PC-9 (cell line): ENCODE measurements at regions not wholly inside any gene's neighbourhood (a gene's known extent, or its start where the extent isn't known, plus 50 kb on each side); places are given as distances from the start of the nearest gene placed in this dataset.

ENCODE experiments used
- BruUV-seq: library from RNA; stranded (reverse); fragments of 400-500 nt; replicated peaks from 2 replicates; lab custom pipeline; 2021; lab: Mats Ljungman, UMichigan
- CTCF ChIA-PET: fragments of 300-600 bp; sonication (Branson Sonifier 250); formaldehyde crosslinking; loops from one replicate; lab custom pipeline; 2022; ENCODE audit warnings: antibody characterized with exemption; lab: Charles Lee
- POLR2A ChIA-PET: fragments of 300-600 bp; sonication (Branson Sonifier 250); formaldehyde crosslinking; loops from one replicate; lab custom pipeline; 2022; ENCODE audit warnings: antibody characterized with exemption; ENCODE audit not compliant: unreplicated experiment; lab: Charles Lee
- DNase-seq, 2 experiments: peaks; one replicate each; pipeline versions ENCODE4 v3.0.0 to v3.0.0-alpha.2; 2015 to 2022; ENCODE audit warnings: mixed read lengths in 1 of 2
- H2AFZ ChIP-seq: fragments of 200-600 bp; sonication (generic); 2 replicates; pipeline ENCODE4 v1.8.1; 2017; ENCODE audit warnings: antibody characterized with exemption
- H3F3A ChIP-seq: fragments of 200-600 bp; sonication (generic); 2 replicates; pipeline ENCODE4 v1.8.1; 2017; ENCODE audit warnings: antibody characterized with exemption, mild to moderate bottlenecking, low read depth; ENCODE audit not compliant: insufficient read depth
- H3K27ac ChIP-seq: fragments of 200-600 bp; sonication (generic); 2 replicates; pipeline ENCODE4 v1.6.1; 2016; ENCODE audit warnings: mixed run types
- H3K27me3 ChIP-seq: fragments of 200-600 bp; sonication (generic); 2 replicates; pipeline ENCODE4 v1.6.1; 2016; ENCODE audit warnings: low read depth, mixed run types; ENCODE audit not compliant: insufficient read depth
- H3K36me3 ChIP-seq: fragments of 200-600 bp; sonication (generic); 2 replicates; pipeline ENCODE4 v1.6.1; 2016; ENCODE audit warnings: low read depth, mixed run types
- H3K4me1 ChIP-seq: fragments of 200-600 bp; sonication (generic); replicated peaks from 2 replicates; pipeline ENCODE4 v1.6.1; 2016; ENCODE audit warnings: mixed run types; ENCODE audit not compliant: insufficient read depth
- H3K4me2 ChIP-seq: fragments of 200-600 bp; sonication (generic); 2 replicates; pipeline ENCODE4 v1.6.1; 2017; ENCODE audit warnings: mixed run types
- H3K4me3 ChIP-seq: fragments of 200-600 bp; sonication (generic); 2 replicates; pipeline ENCODE4 v1.6.1; 2016; ENCODE audit warnings: mixed run types
- H3K79me2 ChIP-seq: fragments of 200-600 bp; sonication (generic); 2 replicates; pipeline ENCODE4 v1.6.1; 2017; ENCODE audit warnings: low read depth, mixed run types
- H3K9me2 ChIP-seq: fragments of 200-600 bp; sonication (generic); 2 replicates; pipeline ENCODE4 v1.8.1; 2017; ENCODE audit warnings: mild to moderate bottlenecking; ENCODE audit not compliant: insufficient read depth
- H3K9me3 ChIP-seq: fragments of 200-600 bp; sonication (generic); 2 replicates; pipeline ENCODE4 v1.8.1; 2016; ENCODE audit warnings: low read depth; ENCODE audit not compliant: insufficient read depth
- H4K20me1 ChIP-seq: fragments of 200-600 bp; sonication (generic); 2 replicates; pipeline ENCODE4 v1.8.1; 2017; ENCODE audit not compliant: insufficient read depth
- CTCF ChIP-seq: fragments of 200-600 bp; sonication (generic); conservative IDR thresholded peaks from 2 replicates; pipeline ENCODE4 v1.6.1; 2017; ENCODE audit warnings: mixed run types, antibody characterized with exemption, mild to moderate bottlenecking, moderate library complexity
- EZH2 ChIP-seq: fragments of 200-600 bp; sonication (generic); IDR thresholded peaks from 2 replicates; pipeline ENCODE4 v1.8.0; 2017; ENCODE audit warnings: antibody characterized with exemption, low read depth
- intact Hi-C: fragments of 100-400 bp; cut with micrococcal nuclease; formaldehyde crosslinking; loops from one replicate; pipeline ENCODE4 v1.10.0; 2022; ENCODE audit not compliant: unreplicated experiment

- BruUV-seq = no TSS peak
- Histone ChIP-seq H4K20me1 (no peaks in the 10 kb centered on the region), H3K36me3 (no peaks in the 10 kb centered on the region), H3K79me2 (no peaks in the 10 kb centered on the region), H3K27ac (no peak overlapping the region), H3F3A (no peaks in the 10 kb centered on the region), H3K4me2 (no peak overlapping the region), H3K4me1 (no peaks in the 10 kb centered on the region), H3K9me2 (no peaks in the 10 kb centered on the region), H3K9me3 (no peaks in the 10 kb centered on the region), H2AFZ (no peak overlapping the region), H3K27me3 (no peaks in the 10 kb centered on the region), H3K4me3 (no peak overlapping the region)
- no peak for TF ChIP-seq CTCF
- TF ChIP-seq EZH2 = no peak
- no peak for DNase-seq
- ChIA-PET CTCF (no interaction called here), POLR2A (no interaction called here)
- intact Hi-C loops = no loop called here
Observed at GRCh38 chr18:41561961-41562360, 393.1 kb upstream of the PIK3C3 start.

- ChIA-PET CTCF (no interaction called here), POLR2A (no interaction called here)
- Histone ChIP-seq H3K27ac (no peak overlapping the region), H3K4me1 (no peaks in the 10 kb centered on the region), H4K20me1 (no peaks in the 10 kb centered on the region), H3K36me3 (no peaks in the 10 kb centered on the region), H2AFZ (no peak overlapping the region), H3K9me3 (no peaks in the 10 kb centered on the region), H3K4me2 (no peak overlapping the region), H3K4me3 (no peak overlapping the region), H3K27me3 (no peaks in the 10 kb centered on the region), H3K9me2 (no peaks in the 10 kb centered on the region), H3K79me2 (no peaks in the 10 kb centered on the region), H3F3A (no peaks in the 10 kb centered on the region)
- intact Hi-C loops = no loop called here
- no TSS peak for BruUV-seq
- DNase-seq = no peak
- no peak for TF ChIP-seq CTCF
- TF ChIP-seq EZH2 = no peak
Observed at GRCh38 chr18:41558715-41559114, 396.3 kb upstream of the PIK3C3 start.

GRCh38 chr18:41553716-41554115 is 401.3 kb upstream of the PIK3C3 start:
- Histone ChIP-seq H3K4me3 (no peak overlapping the region), H3K27ac (no peak overlapping the region), H3F3A (no peaks in the 10 kb centered on the region), H4K20me1 (no peaks in the 10 kb centered on the region), H3K79me2 (no peaks in the 10 kb centered on the region), H3K9me2 (no peaks in the 10 kb centered on the region), H3K4me1 (no peaks in the 10 kb centered on the region), H3K4me2 (no peak overlapping the region), H3K27me3 (no peaks in the 10 kb centered on the region), H2AFZ (no peak overlapping the region), H3K9me3 (no peaks in the 10 kb centered on the region), H3K36me3 (no peaks in the 10 kb centered on the region)
- ChIA-PET CTCF (no interaction called here), POLR2A (no interaction called here)
- DNase-seq = no peak
- intact Hi-C loops = no loop called here
- TF ChIP-seq EZH2 (no peak), CTCF (no peak)
- no TSS peak for BruUV-seq
